ENCODE measurements at regions not wholly inside any gene's neighbourhood (a gene's known extent, or its start where the extent isn't known, plus 50 kb on each side); places are given as distances from the start of the nearest gene placed in this dataset.
"Not testable (repeated sequence)": the region's sequence is repeated elsewhere in the genome, so short reads cannot be mapped to it uniquely, and the experiment has no call there.

DNA sequence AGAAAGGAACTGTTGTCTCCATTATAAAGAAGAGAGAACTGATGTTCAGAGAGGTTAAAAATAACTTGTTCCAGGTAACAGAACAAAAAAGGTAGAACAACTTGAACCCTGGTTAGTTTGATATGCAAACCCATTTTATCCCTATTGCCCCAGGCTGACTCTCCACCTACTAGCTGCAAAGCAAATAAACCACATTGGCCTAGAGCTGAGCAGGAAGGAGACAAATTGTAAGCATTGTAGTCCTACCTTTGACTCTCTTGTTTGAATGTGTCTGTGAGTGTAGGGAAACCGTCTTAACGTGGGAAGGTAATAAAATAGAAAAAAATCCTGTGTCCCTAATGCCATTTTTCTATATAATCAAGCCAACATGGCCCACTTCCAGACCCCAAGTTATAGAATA lies 126.4 kb downstream of the CCER1 start:
- no peak for DNase-seq

DNA sequence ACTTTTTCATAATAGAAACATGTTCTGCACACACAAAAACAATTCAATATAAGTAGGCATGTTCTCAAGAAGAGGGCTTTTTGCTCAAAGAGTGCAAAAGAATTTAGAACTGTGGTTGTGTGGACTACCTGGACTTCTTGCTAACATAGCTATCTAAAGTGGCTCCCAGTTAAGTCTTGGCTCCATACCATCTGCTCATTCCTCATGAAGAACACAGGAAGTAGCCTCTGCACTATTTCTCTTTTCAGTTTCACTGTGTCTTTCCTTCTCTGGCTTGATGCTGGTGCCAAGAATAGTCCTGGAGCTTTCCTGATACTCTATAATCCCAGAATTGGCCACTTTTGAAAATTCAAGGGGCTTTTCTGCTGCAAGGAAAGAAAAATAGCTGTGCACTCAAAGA lies 127.4 kb downstream of the CCER1 start:
- DNase-seq = no peak

DNA sequence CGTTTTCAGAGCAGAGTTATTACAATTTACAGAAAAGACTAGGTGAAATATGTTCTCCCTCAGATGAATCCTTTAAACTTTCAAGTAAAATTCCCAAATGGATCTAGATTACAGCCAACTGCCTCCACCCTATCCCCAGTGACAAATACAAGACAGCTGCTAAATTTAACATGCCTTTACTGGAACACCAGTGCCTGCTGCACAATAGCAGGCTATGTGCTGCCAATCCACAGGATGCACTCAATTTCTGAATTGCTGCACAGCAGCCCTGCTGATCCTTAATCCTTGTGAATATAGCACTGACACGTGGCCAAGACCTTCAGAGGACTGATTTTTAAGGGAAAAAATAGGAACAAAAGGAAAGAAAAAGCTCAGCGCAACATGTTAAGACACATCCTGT lies 128.9 kb downstream of the CCER1 start:
- no peak for DNase-seq

DNA sequence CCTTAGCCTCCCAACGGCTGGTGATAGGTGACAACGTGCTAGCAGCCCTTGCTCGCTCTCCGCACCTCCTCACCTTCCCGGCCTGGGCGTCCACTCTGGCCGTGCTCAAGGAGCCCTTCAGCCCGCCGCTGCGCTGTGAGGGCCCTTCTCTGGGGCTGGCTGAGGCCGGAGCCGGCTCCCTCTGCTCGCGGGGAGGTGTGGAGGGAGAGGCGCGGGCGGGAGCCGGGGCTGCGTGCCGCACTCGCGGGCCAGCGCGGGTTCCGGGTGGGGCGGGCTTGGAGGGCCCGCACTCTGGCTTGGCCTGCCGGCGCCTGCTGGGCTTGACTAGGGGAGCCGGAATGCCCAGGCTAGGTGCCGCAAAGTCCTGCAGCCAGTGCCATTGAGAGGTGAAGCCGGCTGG lies 131.1 kb downstream of the CCER1 start:
- no peak for DNase-seq

DNA sequence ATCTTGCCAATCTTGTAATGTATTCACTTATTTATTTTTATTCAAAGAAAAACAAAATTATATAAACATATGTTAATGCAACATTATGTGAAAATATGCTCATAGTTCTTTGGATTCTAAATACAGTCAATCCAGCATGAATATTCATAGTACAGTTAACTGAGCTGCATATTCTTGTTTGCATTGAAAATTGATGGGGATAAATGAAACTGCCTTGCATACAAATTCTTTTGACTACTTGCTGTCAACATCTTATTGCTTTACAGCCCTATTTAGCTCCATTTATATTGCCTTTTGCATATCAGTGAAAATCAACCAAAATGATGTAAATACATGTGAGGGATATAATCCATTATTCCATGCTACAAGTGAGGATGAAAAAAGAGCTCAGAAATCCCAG lies 135.3 kb downstream of the CCER1 start:
- DNase-seq = no peak

DNA sequence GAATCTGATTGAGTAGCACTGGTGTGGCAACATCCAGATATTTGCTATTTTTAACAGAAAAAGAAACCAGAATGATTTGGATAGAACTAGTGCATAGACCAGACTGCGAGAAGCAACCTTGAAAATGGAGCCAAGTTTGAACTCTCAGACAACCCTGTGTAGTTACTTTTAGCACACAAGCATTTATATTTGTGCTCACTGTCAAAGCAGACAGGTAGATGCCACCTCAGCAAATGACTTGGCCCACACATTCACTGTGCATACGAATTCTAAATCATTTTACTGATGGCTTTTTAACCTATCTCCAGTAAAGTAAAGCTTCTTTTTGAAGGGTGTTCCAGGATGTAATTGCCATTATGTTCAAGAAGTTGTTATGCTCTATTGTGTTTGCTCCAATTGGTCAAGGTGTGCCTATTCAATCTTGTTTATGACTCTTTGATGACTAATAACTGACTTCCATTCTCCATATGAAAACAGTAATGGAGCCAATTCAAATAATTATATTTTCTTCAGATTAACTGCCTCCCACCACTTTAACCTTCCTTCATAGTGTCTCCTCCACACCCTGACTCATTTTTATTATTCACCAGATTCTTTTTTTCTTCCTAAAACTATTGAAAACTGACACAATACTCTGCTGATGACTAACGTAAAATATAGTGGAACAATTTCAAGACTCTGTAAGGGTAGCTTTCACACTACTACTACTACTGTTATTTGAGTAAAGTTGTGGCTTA lies 138.5 kb downstream of the CCER1 start:
- DNase-seq = no peak

DNA sequence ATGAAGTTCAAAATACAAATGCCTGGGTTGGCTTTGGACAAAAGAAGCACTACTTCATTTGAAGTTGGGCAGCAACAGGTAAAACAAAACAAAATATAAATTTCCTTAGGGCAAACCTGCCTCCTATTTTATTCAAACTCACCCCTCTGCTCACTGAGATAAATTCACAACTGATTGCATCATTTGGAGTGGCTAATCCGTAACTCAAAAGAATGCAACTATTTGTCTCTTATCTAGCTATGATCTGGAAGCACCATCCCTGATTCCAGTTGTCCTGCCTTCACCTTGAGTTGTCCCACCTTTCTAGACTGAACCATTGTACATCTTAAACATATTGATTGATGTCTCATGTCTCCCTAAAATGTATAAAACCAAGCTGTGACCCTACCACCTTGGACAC lies 145.0 kb downstream of the CCER1 start:
- DNase-seq = no peak

DNA sequence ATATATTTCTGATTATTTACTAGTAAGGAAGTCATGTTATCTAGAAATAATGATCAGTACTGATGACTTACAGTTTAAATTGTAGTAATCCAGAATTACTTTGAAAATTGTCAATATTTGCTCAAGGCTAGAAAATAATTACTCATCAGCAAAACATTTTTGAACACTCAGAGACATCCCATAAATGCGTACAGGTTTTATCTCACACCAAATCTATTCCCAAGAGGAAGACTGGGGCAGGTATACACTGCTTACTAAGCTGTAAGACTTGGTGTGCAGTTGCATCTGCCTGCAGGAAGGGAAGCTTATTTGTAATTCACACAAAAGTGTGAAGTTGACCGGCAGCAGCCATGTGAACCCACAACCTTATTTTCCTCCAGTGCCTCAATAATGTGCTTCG lies 146.4 kb downstream of the CCER1 start:
- DNase-seq = no peak

DNA sequence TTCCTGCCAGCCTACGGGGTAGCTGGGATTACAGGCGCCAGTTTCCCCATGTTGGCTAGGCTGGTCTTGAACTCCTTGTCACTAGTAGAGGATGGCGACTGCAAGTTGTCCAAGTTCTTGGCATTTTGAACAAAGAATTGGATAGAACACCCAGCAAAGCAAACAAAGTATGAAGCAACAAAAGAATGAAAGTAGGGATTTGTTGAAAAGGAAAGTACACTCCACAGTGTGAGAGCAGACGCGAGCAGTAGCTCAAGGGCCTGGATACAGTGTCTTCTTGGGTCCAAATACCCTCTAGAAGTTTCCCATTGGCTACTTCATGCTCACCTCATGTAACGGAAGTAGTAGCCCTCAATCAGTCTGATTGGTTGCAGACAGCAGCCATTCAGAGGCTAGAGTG lies 152.2 kb downstream of the CCER1 start:
- DNase-seq = no peak

DNA sequence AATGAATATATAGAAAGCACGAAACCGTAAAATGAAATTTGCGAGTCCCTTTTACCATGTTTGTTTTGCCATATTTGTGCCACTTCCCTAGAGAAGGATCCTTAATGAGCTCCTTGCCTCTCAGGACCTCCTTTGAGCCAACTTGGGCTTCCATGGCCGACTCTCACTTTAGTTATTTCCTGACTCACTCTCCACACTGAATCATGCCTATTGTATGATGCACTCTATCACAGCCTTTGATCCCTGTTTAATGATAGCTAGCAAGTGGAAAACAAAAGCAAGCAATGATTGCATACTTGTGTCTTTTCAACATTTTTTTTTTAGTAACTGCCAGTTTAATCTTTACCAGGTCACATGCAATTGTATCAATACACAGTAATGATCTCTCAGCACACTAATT lies 153.2 kb downstream of the CCER1 start:
- no peak for DNase-seq

DNA sequence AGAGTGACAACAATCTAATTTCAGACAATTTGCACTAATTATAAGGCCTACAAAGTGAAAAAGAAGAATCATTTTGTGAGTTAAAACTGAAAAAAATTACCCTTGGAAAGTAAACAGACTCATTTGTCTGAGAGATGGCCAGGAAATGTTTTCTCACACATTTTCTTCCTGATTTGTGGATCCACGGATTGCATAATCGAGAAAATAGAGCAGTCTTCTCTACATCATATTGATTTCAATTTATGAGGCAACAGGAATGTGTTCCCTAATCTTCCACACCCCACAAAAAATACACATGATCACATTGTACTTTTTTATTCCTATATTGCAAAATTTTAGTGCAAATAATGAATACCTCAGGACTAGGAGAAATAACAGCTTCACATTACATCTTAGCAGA lies 160.8 kb downstream of the CCER1 start:
- no peak for DNase-seq

DNA sequence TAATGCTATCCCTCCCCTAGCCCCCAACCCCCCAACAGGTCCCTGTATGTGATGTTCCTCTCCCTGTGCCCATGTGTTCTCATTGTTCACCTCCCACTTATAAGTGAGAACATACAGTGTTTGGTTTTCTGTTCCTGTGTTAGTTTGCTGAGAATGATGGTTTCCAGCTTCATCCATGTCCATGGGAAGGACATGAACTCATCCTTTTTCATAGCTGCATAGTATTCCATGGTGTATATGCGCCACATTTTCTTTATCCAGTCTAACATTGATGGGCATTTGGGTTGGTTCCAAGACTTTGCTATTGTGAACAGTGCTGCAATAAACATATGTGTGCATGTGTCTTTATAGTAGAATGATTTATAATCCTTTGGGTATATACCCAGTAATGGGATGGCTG lies 162.3 kb downstream of the CCER1 start:
- DNase-seq = not testable (repeated sequence)

DNA sequence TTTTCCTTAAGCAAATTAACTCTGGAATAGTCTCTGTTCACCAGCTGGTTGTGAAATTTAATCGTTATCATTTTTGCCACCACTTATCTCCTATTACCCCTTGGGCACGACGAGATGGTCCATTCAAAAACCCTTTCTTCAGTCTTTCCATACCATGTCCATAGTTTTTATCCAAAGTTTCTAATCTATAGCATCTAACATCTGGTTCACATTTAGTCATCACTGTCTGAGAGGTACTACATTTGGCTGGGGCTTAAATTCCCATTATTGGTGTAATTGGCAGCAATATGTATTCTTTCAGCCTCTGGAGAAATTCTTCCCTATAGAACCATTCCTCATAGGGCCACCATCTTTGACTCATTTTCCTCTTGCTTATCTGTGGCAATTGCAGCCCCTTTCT lies 163.5 kb downstream of the CCER1 start:
- DNase-seq = no peak

DNA sequence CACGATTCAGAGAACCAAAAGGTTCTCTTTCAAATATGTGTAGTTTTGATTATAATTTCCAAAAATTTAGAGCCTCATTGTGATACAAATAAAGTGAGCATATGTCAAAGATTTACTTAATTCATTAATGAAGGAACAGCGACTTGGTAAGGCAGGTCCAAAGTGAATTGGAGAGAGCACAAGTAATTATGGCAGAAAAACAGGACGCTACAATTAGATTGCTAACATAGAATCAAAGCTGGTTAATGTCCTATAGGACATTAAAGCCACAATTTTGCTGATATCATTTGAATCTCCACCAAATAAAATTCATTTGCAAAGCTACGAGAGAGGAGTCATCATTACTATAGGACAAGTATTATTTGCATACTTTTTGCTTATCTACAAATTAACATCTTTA lies 164.2 kb downstream of the CCER1 start:
- no peak for DNase-seq

DNA sequence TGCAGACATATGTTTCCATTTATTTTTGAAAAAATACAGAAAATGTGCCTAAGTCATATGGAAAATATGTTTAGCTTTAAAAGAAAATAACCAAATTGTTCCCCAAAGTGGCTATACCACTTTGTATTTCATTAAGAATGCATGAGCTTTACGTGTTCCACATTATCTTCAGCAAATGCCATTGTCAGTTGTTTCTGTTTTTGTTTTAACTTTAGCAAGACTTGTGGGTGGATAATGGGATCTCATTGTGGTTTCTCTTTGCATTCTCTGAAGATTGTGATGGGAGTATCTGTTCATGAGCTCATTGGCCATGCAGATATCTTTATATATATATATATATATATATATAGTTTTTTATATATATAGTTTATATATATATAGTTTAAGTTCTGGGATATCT lies 181.5 kb downstream of the CCER1 start:
- no peak for DNase-seq

DNA sequence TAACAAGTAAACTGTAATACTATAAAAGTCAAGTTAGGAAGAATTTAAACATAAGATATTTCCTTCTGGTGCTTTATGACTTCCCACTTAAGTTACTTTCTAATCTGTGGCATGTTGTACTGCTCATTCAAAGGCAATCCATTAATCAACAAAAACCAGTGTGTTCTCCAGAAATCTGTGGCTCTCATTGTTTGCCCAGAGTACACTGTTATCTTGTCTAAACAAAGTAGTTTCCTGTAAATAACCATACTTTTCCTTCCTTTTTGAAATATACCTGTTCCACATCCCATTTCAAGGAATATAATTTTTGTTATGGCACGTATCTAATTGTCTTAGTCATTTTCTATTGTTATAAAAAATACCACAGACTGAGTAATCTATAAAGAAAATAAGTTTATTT lies 184.1 kb downstream of the CCER1 start:
- no peak for DNase-seq

DNA sequence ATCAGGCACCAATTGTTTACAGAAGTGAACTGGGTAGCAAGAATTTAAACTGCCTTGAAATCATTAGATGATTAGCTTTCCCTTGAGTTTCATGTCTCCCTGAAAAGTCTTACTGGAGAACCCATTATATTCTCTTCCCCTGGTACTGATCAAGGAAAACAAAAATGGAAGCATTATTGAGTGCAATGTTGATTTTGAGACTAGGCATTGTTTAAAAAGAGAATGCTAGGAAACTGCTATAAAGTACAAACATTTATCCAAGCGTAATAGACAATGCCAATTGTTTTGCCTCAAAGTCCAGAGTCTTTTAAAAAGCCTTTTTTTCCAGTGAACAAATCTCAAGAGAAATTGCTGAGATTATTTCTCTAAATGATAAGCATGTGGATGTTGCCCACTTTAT lies 197.0 kb downstream of the CCER1 start:
- DNase-seq = no peak

DNA sequence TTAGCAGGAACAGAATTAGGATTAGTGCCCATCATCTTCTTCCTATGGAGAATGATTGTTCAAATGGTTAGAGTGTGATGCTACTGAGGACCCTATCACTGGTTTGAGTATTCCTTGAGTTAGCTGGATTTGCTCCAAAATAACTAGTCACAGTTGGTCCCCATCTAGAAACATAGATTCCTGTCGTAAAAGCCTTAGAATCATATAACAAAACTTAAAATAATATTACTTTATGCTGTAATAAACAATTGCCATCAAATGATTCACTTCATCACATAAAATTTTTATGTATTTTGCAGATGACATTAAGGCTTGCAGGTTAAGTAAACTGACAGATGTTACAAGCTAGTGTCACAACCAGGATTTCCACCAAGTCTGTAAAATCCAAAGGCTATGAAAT lies 209.8 kb downstream of the CCER1 start:
- DNase-seq = no peak

DNA sequence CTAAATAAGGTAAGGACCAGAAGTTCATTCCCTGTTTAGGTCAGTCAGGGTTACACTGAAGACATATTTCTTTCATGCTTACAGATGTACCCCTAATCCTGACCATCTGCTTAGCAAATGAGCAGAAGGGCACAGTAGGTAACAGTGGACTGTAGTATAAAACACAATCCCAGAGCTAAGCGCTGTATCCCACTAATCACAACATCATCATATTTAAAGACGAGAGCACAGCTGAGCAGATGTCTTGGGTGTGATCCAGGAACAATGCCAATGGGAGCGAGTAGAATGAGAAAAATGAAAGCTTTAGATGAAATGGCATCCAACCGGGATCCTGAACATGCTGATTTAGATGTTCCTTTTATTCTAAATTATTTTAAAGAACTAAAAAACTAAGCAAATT lies 213.4 kb downstream of the CCER1 start:
- no peak for DNase-seq

DNA sequence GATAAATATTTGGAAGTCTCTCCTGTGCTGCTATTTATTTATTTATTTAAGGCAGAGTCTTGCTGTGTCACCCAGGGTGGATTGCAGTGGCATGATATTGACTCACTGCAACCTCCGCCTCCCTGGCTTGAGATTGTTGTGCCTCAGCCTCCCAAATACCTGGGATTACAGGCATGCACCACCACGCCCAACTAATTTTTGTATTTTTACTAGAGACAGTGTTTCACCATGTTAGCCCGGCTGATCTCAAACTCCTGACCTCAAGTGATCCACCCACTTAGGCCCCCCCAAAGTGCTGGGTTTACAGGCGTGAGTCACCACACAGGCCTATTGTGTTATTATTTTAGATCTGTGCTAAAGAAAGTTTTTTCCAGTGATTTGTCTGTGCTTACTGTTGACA lies 225.2 kb downstream of the CCER1 start:
- no peak for DNase-seq

DNA sequence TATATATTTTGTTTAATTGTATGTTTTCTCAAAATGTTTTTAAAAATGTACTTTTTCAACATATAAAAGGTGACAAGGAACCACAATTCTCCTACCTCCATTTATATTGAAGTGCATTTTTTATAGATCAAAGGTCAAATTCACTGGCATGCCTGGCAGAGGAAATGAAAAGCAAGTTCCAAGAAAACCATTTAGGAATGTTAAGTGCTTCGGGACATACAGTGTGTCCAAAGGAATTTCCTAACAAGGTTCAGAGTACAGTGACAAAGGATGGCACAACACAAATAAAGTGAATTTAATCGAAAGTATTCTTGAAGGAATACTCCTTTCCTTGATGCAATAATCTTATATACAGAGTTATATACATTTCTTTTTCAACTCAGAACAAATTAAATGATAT lies 242.3 kb downstream of the CCER1 start:
- DNase-seq = no peak

DNA sequence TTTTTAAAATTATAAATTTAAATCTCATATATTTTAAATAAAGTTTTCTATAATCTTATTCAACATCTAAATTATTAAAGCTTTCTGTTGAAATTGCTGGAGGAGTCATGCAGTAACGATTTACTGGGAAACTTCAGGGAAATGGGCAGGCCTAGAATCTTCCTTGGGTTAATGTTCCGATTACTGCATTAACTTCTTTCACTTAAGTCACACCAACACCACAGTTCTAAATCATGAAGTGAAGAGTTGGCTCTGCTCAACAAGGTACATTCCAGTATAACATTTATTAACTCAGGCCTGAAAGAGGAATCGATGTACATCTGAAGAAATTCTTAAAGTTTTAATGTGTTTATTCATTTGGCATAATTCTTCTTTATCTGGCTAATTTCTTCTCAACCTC lies 244.3 kb downstream of the CCER1 start:
- DNase-seq = no peak

DNA sequence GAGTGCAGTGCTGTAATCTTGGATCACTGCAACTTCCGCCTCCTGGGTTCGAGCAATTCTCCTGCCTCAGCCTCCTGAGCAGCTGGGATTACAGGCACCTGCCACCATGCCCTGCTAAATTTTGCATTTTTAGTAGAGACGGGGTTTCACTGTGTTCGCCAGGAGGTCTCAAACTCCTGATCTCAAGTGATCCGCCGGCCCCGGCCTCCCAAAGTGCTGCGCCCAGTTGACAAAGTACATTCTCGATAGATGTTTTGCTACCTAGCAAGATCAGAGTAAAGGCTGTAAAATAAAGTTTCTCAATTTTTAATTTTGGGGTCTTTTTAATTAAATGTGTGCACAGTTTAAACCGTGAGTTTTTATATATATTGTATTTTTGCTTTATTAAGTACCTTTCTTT lies 248.9 kb downstream of the CCER1 start:
- no peak for DNase-seq

DNA sequence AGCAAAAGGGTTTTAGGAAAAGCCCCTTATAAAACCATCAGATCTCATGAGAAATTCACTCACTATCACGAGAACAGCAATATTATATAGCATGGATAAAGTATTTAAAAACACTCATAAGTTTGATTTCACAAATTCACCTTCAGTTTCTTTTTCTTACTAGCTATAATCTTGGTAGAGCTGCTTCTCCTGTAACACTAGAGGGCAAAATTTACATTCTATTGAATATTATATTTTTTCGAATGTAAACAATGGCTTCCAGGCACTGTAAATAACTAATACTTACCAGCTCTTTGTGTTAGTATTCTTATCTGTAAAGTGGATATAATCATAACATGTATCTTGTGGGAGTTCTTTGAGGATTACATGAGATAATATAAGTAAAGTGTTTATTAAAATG lies 259.6 kb downstream of the CCER1 start:
- DNase-seq = no peak

DNA sequence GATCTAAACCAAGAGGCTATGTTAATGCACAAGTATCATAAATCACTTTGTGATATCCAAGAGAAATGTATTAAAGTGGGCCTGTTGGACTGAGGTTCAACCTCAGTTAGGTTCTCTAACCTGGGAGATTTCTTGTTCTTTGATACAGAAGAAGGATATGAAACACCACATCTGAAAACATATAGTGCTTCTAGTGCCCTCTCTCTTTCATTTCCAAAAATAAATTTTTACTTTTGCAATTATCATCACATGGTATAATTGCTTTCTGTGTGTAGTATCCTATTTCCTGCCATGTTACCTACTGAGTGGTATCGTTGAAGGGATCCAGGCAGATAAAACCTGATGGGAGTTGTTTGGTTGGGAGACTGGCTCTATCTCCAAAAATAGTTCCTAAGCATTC lies 264.9 kb downstream of the CCER1 start:
- no peak for DNase-seq

DNA sequence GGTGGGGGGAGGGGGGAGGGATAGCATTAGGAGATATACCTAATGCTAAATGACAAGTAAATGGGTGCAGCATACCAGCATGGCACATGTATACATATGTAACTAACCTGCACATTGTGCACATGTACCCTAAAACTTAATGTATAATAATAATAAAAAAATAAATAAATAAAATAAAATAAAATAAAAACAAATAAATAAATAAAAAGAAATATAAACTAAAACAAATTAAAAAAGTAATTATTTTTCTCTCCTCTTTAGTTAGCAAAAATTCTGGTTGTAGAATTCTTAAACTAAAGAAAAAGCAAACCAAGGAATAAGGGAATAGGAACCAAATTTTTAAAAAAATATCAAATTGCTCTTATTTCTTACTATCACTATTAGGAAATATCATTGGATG lies 267.3 kb downstream of the CCER1 start:
- DNase-seq = not testable (repeated sequence)
